Thyroid gland (tissue), 4 donors: ENCODE measurements at regions not wholly inside any gene's neighbourhood (a gene's known extent, or its start where the extent isn't known, plus 50 kb on each side); places are given as distances from the start of the nearest gene placed in this dataset.

Experiments used
- POLR2A ChIP-seq, 2 donors: fragments of 450-650 bp; IDR thresholded peaks; one replicate each; pipeline ENCODE4 v1.6.1; 2017; ENCODE audit warnings: antibody characterized with exemption in 2 of 2, mild to moderate bottlenecking in 2 of 2, moderate library complexity in 1 of 2
- TF ChIP-seq, protein P1 (sequence below), 6 experiments: fragments of 200-600 bp in 3 of 6; fragments of 450-650 bp in 3 of 6; sonication (generic) in 3 of 6; IDR thresholded peaks; one replicate each; pipeline ENCODE4 v1.5.1; 2016 to 2019; ENCODE audit warnings: antibody characterized with exemption in 6 of 6, mild to moderate bottlenecking in 2 of 6, inconsistent platforms in 1 of 6, moderate library complexity in 1 of 6

GRCh38 chr5:18687429-18687828, 1053.2 kb downstream of the TAF11L14 start:
- TF ChIP-seq, protein P1, sequence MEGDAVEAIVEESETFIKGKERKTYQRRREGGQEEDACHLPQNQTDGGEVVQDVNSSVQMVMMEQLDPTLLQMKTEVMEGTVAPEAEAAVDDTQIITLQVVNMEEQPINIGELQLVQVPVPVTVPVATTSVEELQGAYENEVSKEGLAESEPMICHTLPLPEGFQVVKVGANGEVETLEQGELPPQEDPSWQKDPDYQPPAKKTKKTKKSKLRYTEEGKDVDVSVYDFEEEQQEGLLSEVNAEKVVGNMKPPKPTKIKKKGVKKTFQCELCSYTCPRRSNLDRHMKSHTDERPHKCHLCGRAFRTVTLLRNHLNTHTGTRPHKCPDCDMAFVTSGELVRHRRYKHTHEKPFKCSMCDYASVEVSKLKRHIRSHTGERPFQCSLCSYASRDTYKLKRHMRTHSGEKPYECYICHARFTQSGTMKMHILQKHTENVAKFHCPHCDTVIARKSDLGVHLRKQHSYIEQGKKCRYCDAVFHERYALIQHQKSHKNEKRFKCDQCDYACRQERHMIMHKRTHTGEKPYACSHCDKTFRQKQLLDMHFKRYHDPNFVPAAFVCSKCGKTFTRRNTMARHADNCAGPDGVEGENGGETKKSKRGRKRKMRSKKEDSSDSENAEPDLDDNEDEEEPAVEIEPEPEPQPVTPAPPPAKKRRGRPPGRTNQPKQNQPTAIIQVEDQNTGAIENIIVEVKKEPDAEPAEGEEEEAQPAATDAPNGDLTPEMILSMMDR (IDR thresholded peaks at IDR 0.05), result no peak
- TF ChIP-seq POLR2A (IDR thresholded peaks at IDR 0.05), result no peak
